Glutamatergic neuron (in vitro differentiated cells): ENCODE measurements at regions not wholly inside any gene's neighbourhood (a gene's known extent, or its start where the extent isn't known, plus 50 kb on each side); places are given as distances from the start of the nearest gene placed in this dataset.

Experiments
- DNase-seq: peaks from one replicate; pipeline ENCODE4 v3.0.0; 2022
- H3K27ac Mint-ChIP-seq: one replicate; pipeline ENCODE4 v1.8.0; 2020; ENCODE audit warnings: mild to moderate bottlenecking, mixed read lengths, inconsistent platforms; ENCODE audit not compliant: unreplicated experiment
- H3K27me3 Mint-ChIP-seq: one replicate; pipeline ENCODE4 v1.8.0; 2020; ENCODE audit warnings: mild to moderate bottlenecking, moderate library complexity, mixed read lengths, inconsistent platforms; ENCODE audit not compliant: unreplicated experiment
- H3K36me3 Mint-ChIP-seq: one replicate; pipeline ENCODE4 v1.8.0; 2020; ENCODE audit warnings: mild to moderate bottlenecking, mixed read lengths, inconsistent platforms; ENCODE audit not compliant: unreplicated experiment
- H3K4me1 Mint-ChIP-seq: one replicate; pipeline ENCODE4 v1.8.0; 2020; ENCODE audit warnings: mild to moderate bottlenecking, low read depth, mixed read lengths, inconsistent platforms; ENCODE audit not compliant: unreplicated experiment
- H3K4me3 Mint-ChIP-seq: one replicate; pipeline ENCODE4 v1.8.0; 2020; ENCODE audit warnings: mild to moderate bottlenecking, mixed read lengths, inconsistent platforms; ENCODE audit not compliant: unreplicated experiment
- H3K9me3 Mint-ChIP-seq: one replicate; pipeline ENCODE4 v1.8.0; 2020; ENCODE audit warnings: mild to moderate bottlenecking, moderate library complexity, mixed read lengths, inconsistent platforms; ENCODE audit not compliant: unreplicated experiment
- CTCF ChIP-seq: fragments of 200-600 bp; sonication (generic); IDR thresholded peaks from one replicate; pipeline ENCODE4 v1.5.0; 2021; ENCODE audit not compliant: partially characterized antibody, unreplicated experiment

GRCh38 chr13:86986448-86986847 is 684.7 kb upstream of the SLITRK5 start:
- Mint-ChIP-seq H3K4me3 (no peak overlapping the region), H3K4me1 (peaks cover 3% of the 10 kb centered on the region), H3K27ac (peak overlapping the region; percentile 76), H3K9me3 (no peaks in the 10 kb centered on the region), H3K36me3 (no peaks in the 10 kb centered on the region), H3K27me3 (no peaks in the 10 kb centered on the region)
- no peak for TF ChIP-seq CTCF
- no peak for DNase-seq

DNA sequence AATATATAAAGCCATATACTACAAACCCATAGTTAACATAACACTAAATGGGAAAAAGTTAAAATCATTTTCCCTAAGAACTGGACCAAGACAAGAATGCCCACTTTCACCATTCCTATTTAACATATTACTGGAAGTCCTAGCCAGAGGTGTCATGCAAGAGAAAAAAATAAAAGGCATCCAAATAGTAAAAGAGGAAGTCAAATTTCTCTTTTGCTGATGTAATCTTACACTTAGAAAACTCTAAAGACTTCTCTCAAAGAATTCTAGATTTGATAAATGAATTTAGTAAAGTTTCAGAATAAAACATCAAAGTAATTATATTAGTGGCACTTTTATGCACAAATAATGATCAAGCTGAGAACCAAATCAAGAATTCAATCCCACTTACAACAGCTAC is 678.9 kb upstream of the SLITRK5 start:
- no peaks in the 10 kb centered on the region for H3K9me3 Mint-ChIP-seq
- H3K27me3 Mint-ChIP-seq, result no peaks in the 10 kb centered on the region
- H3K4me3 Mint-ChIP-seq, result no peak overlapping the region
- TF ChIP-seq CTCF, result no peak
- H3K27ac Mint-ChIP-seq, result no peak overlapping the region
- H3K36me3 Mint-ChIP-seq, result no peaks in the 10 kb centered on the region
- no peaks in the 10 kb centered on the region for H3K4me1 Mint-ChIP-seq
- no peak for DNase-seq

DNA sequence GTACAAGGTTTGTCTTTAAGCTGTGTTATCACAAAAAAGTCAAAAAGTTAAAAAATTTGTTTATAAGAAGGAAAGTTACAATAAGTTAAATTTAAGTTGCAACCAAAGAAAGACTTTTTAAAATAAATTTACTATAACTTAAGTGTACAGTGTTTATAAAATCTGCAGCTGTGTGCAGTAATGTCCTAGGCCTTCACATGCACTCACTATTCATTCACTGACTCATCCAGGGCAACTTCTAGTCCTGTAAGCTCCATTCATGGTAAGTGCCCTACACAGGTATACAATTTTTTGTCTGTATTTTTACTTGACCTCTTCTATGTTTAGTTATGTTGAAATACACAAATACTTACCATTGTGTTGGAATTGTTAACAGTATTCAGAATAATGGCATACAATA is 667.9 kb upstream of the SLITRK5 start:
- no peaks in the 10 kb centered on the region for H3K36me3 Mint-ChIP-seq
- DNase-seq, result no peak
- H3K9me3 Mint-ChIP-seq, result peaks cover 3% of the 10 kb centered on the region
- no peak for TF ChIP-seq CTCF
- H3K27me3 Mint-ChIP-seq, result no peaks in the 10 kb centered on the region
- no peaks in the 10 kb centered on the region for H3K4me1 Mint-ChIP-seq
- no peak overlapping the region for H3K4me3 Mint-ChIP-seq
- H3K27ac Mint-ChIP-seq, result no peak overlapping the region

DNA sequence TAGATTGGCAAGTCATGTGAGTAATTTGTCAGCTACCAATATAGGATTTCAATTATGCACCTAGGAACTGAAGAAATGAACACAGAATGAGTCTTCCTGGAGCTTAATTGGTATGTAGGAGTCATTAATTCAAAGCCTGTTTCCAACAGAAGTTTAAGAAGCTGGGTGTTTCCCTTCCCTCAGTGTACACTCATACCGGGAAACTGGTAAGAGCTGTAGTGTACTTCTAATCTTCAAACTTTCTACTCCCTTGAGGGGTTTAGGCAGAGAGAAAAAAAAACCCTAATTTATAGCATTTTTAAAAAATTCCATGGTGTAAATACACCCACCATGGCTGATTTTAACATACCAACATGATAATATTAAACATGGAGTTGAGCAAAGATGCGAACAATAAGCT is 665.7 kb upstream of the SLITRK5 start:
- Mint-ChIP-seq H3K27me3 (peaks cover 4% of the 10 kb centered on the region), H3K9me3 (peaks cover 4% of the 10 kb centered on the region), H3K36me3 (peaks cover 5% of the 10 kb centered on the region), H3K4me1 (no peaks in the 10 kb centered on the region), H3K4me3 (no peak overlapping the region), H3K27ac (no peak overlapping the region)
- TF ChIP-seq CTCF, result no peak
- DNase-seq, result no peak

GRCh38 chr13:87035526-87035925 is 635.6 kb upstream of the SLITRK5 start:
- H3K4me1 Mint-ChIP-seq, result peaks cover 4% of the 10 kb centered on the region
- no peaks in the 10 kb centered on the region for H3K9me3 Mint-ChIP-seq
- TF ChIP-seq CTCF, result no peak
- no peaks in the 10 kb centered on the region for H3K27me3 Mint-ChIP-seq
- no peak overlapping the region for H3K4me3 Mint-ChIP-seq
- DNase-seq, result no peak
- no peak overlapping the region for H3K27ac Mint-ChIP-seq
- H3K36me3 Mint-ChIP-seq, result no peaks in the 10 kb centered on the region
